Lung (tissue), 9 donors: ENCODE measurements at regions not wholly inside any gene's neighbourhood (a gene's known extent, or its start where the extent isn't known, plus 50 kb on each side); places are given as distances from the start of the nearest gene placed in this dataset.
"Not testable (repeated sequence)": the region's sequence is repeated elsewhere in the genome, so short reads cannot be mapped to it uniquely, and the experiment has no call there.

Experiments
- ATAC-seq: fragments of 200-7000 bp; cut with Tn5 transposase; one replicate; pipeline ENCODE4 v1.9.1; 2020; ENCODE audit warnings: moderate number of reproducible peaks; ENCODE audit not compliant: insufficient read depth, low FRiP score
- DNase-seq, 3 donors: peaks; one replicate each; pipeline ENCODE4 v3.0.0-alpha.2; 2013 to 2017
- H3K27ac ChIP-seq, 2 donors: one replicate each; pipeline ENCODE4 v1.5.1; 2013; ENCODE audit warnings: mild to moderate bottlenecking in 2 of 2, moderate library complexity in 2 of 2, control low read depth in 1 of 2, inconsistent platforms in 1 of 2, low read depth in 1 of 2, low read length in 1 of 2
- H3K27me3 ChIP-seq, 3 donors: one replicate each; pipeline ENCODE4 v1.5.1; 2013; ENCODE audit warnings: low read length in 2 of 3; ENCODE audit not compliant: control insufficient read depth in 3 of 3, insufficient read depth in 3 of 3
- H3K36me3 ChIP-seq, 4 donors: one replicate each; pipeline ENCODE4 v1.5.1; 2013; ENCODE audit warnings: low read length in 4 of 4, mild to moderate bottlenecking in 1 of 4, moderate library complexity in 1 of 4; ENCODE audit not compliant: control insufficient read depth in 4 of 4, insufficient read depth in 4 of 4
- H3K4me1 ChIP-seq, 5 donors: one replicate each; pipeline ENCODE4 v1.5.1; 2013; ENCODE audit warnings: low read length in 5 of 5, mild to moderate bottlenecking in 2 of 5, moderate library complexity in 1 of 5; ENCODE audit not compliant: control insufficient read depth in 5 of 5, insufficient read depth in 5 of 5
- H3K4me3 ChIP-seq: one replicate; pipeline ENCODE4 v1.5.1; 2013; ENCODE audit warnings: mild to moderate bottlenecking, control low read depth, moderate library complexity
- H3K9ac ChIP-seq, 2 donors: one replicate each; pipeline ENCODE4 v1.5.1; 2013; ENCODE audit warnings: low read length in 2 of 2, control low read depth in 1 of 2; ENCODE audit not compliant: insufficient read depth in 1 of 2
- H3K9me3 ChIP-seq, 4 donors: one replicate each; pipeline ENCODE4 v1.5.1; 2013; ENCODE audit warnings: low read length in 3 of 4, mild to moderate bottlenecking in 1 of 4, moderate library complexity in 1 of 4; ENCODE audit not compliant: control insufficient read depth in 4 of 4, insufficient read depth in 3 of 4
- WGBS, 2 donors: extraction: QIAGEN DNeasy Blood & Tissue Kit; methylation state at CpG; one replicate each; pipeline ENCODE4 v1.1.7; 2013; 5-methylcytosine and 5-hydroxymethylcytosine counted together
- donor health status: Bipolar disorder and iron deficiency.
- donor health status: healthy.
- donor health status: DM: yes; HTN: yes; CAD: no.

DNA sequence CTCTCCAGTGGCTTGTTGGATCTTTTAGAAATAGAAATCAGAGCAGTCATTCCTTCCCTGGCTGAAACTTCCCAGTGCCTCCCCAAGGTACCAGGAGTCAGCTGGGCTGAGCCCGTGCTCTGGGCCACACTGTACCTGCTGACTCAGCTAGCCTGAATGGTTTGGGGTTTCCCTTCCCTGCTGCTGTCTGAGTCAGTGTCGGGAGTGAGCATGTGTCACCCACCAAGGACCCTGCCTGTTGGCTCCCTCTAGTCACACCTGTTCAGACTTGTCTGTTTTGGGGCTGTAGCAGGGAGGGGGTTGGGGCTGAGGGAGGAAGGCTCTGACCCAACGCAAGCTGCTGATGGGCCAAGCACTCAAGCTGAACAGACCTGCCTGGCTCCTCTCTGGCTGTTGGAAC is 4493.9 kb upstream of the TPTE start:
- WGBS, 2 donors = no CpG with 5 or more reads among the region's 3 CpGs
- H3K36me3 ChIP-seq, H3K4me3 ChIP-seq, DNase-seq, H3K9ac ChIP-seq, H3K27ac ChIP-seq, H3K9me3 ChIP-seq, H3K4me1 ChIP-seq, H3K27me3 ChIP-seq: not testable (repeated sequence)
- ATAC-seq = peak; percentile 19

DNA sequence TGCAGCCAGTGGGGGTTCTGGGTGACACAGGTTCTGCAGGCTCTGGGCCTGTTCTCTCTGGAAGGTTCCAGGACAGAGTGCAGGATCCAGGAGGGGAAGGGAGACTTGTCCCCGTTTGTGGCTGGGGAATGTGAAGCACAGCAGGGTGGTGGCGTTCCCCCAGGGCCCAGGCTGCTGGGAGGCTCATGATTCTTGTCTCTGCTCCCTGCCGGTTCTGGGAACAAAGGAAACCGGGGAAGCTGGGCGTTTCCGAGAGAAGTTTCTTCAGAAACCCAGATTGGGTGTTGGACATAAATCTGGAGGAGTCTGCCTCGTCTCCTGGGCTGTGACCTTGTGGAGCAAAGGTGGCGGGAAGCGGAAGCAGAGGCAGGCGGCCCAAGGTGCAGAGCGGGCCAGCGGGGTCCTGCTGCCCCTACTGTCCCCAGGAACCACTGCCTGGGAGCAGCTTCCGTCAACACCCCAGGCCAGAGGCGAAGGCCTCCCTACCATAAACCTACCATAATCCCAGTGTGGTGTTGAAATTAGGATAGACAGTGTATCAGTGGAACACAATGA is 4487.2 kb upstream of the TPTE start:
- H3K9ac ChIP-seq, H3K27ac ChIP-seq, H3K4me3 ChIP-seq, H3K36me3 ChIP-seq, H3K27me3 ChIP-seq, H3K4me1 ChIP-seq, DNase-seq, ATAC-seq, H3K9me3 ChIP-seq: not testable (repeated sequence)
- no CpG with 5 or more reads among the region's 14 CpGs for WGBS, 2 donors

- peak; percentile 17 for ATAC-seq
- not testable (repeated sequence) for H3K27me3 ChIP-seq, DNase-seq, H3K27ac ChIP-seq, H3K36me3 ChIP-seq, H3K4me1 ChIP-seq, H3K9ac ChIP-seq, H3K9me3 ChIP-seq, H3K4me3 ChIP-seq
- WGBS, 2 donors = no CpG with 5 or more reads among the region's 15 CpGs
Observed at GRCh38 chr21:6034820-6035473, 4486.4 kb upstream of the TPTE start.

GRCh38 chr21:6035474-6036155 is 4485.8 kb upstream of the TPTE start:
- H3K36me3 ChIP-seq, H3K27ac ChIP-seq, H3K9ac ChIP-seq, H3K27me3 ChIP-seq, DNase-seq, H3K9me3 ChIP-seq, H3K4me3 ChIP-seq, H3K4me1 ChIP-seq: not testable (repeated sequence)
- peak; percentile 82 for ATAC-seq
- WGBS, 2 donors = no CpG with 5 or more reads among the region's 22 CpGs

GRCh38 chr21:6039224-6039623 is 4482.2 kb upstream of the TPTE start:
- ATAC-seq = not testable (repeated sequence)
- 100% methylated on average over 1 of the region's 8 CpGs; no CpG with 5 or more reads in 1 of the 2 donors for WGBS, 2 donors

DNA sequence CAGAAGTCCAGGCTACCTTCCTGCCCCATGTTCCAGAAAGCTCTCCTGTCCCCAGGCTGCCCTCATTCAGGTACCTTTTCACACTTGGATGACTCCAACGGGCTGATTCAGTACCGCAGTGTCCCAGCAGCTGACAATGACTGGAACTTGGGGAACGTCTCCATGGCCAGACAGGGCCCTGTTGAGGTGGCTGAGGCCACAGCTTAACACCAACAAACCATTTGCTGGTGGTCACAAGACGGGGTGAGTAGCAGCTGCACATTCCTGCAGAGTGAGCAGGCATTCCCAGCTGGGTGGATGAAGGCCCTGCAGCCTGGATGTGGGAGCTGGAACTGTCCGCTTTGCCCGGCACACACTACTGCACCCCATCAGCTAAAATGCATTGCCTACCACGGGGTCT is 4481.3 kb upstream of the TPTE start:
- not testable (repeated sequence) for H3K4me1 ChIP-seq, H3K9ac ChIP-seq, DNase-seq, H3K27ac ChIP-seq, H3K27me3 ChIP-seq, H3K36me3 ChIP-seq, ATAC-seq, H3K9me3 ChIP-seq, H3K4me3 ChIP-seq
- WGBS, 2 donors = no CpG with 5 or more reads among the region's 7 CpGs

More at GRCh38 chr21:6039224-6039623, 4482.2 kb upstream of the TPTE start:
- H3K27ac ChIP-seq, DNase-seq, H3K9ac ChIP-seq, H3K4me1 ChIP-seq, H3K36me3 ChIP-seq, H3K9me3 ChIP-seq, H3K4me3 ChIP-seq, H3K27me3 ChIP-seq: not testable (repeated sequence)

GRCh38 chr21:6043430-6044275 is 4477.7 kb upstream of the TPTE start:
- not testable (repeated sequence) for H3K9me3 ChIP-seq, H3K4me3 ChIP-seq, H3K36me3 ChIP-seq, H3K4me1 ChIP-seq, H3K9ac ChIP-seq, H3K27ac ChIP-seq, DNase-seq, H3K27me3 ChIP-seq
- ATAC-seq = peak; percentile 66
- 26% methylated on average over 4 of the region's 21 CpGs; no CpG with 5 or more reads in 1 of the 2 donors for WGBS, 2 donors

GRCh38 chr21:6044695-6045094 is 4476.7 kb upstream of the TPTE start:
- not testable (repeated sequence) for H3K27ac ChIP-seq, H3K36me3 ChIP-seq, DNase-seq, H3K27me3 ChIP-seq, ATAC-seq, H3K4me3 ChIP-seq, H3K4me1 ChIP-seq, H3K9ac ChIP-seq, H3K9me3 ChIP-seq
- WGBS, 2 donors = no CpG with 5 or more reads among the region's 13 CpGs
